ENCODE measurements at regions not wholly inside any gene's neighbourhood (a gene's known extent, or its start where the extent isn't known, plus 50 kb on each side); places are given as distances from the start of the nearest gene placed in this dataset.

- no peak for DNase-seq (ENCODE audit: low read depth in 1 of 2, low spot score in 2 of 2)
- H3K4me2 ChIP-seq (ENCODE audit: insufficient read depth in 1 of 2, low read depth in 2 of 2, low read length in 2 of 2) = no peak overlapping the region
- no peak overlapping the region for H3K14ac ChIP-seq (ENCODE audit: insufficient read length)
- no peak overlapping the region for H3K4me3 ChIP-seq (ENCODE audit: extremely low read depth in 1 of 4, insufficient read depth in 2 of 4, low read depth in 3 of 4, low read length in 4 of 4)
- no peak for FAIRE-seq
- no peak overlapping the region for H3K4ac ChIP-seq (replicated peaks; ENCODE audit: insufficient read length, low read depth, low read length)
- ChIA-PET CTCF (ENCODE audit: partially characterized antibody) (no interaction called here), POLR2A (ENCODE audit: partially characterized antibody) (no interaction called here)
- no peak overlapping the region for H3K18ac ChIP-seq (ENCODE audit: extremely low read depth, low read length)
- peaks cover 0 to 5% of the 10 kb centered on the region in 2 experiments; a peak in 3 of 4 replicates for H3K9me3 ChIP-seq (ENCODE audit: insufficient read depth in 2 of 2, low read depth in 1 of 2, low read length in 1 of 2)
- no peak overlapping the region for H3K9ac ChIP-seq (replicated peaks in 1 of 4; ENCODE audit: extremely low read depth in 1 of 4, low read depth in 3 of 4, low read length in 3 of 4)
- no peak overlapping the region for H2BK5ac ChIP-seq (ENCODE audit: low read depth, low read length)
- no peaks in the 10 kb centered on the region for H3K27me3 ChIP-seq (replicated peaks in 1 of 4; ENCODE audit: control insufficient read depth in 3 of 4, extremely low read depth in 1 of 4, insufficient read depth in 3 of 4, low read length in 3 of 4)
- H3K23ac ChIP-seq (ENCODE audit: insufficient read length) = no peak overlapping the region
- no peaks in the 10 kb centered on the region for H3K4me1 ChIP-seq (replicated peaks in 1 of 4; ENCODE audit: control insufficient read depth in 3 of 4, insufficient read depth in 4 of 4, low read length in 3 of 4)
- no peak overlapping the region for H3K56ac ChIP-seq (replicated peaks; ENCODE audit: insufficient read length, low read depth, low read length)
- H2AFZ ChIP-seq (ENCODE audit: low read length) = no peak overlapping the region
- H2BK15ac ChIP-seq (ENCODE audit: low read length) = no peak overlapping the region
- no peak overlapping the region for H4K5ac ChIP-seq (ENCODE audit: insufficient read length, low read depth, low read length)
- TF ChIP-seq SP1 (IDR thresholded peaks at IDR 0.05; ENCODE audit: low read depth, low read length) (no peak), TAF1 (IDR thresholded peaks at IDR 0.05; ENCODE audit: low read depth, low read length) (no peak), FOSL1 (IDR thresholded peaks at IDR 0.05; ENCODE audit: insufficient read depth, low read depth, low read length) (no peak), CHD2 (IDR thresholded peaks at IDR 0.05; ENCODE audit: low read length) (no peak), CHD1 (IDR thresholded peaks at IDR 0.05; ENCODE audit: low read depth, low read length) (no peak), MAFK (IDR thresholded peaks at IDR 0.05; ENCODE audit: low read depth, low read length) (no peak), TEAD4 (IDR thresholded peaks at IDR 0.05; ENCODE audit: low read depth, low read length) (0 out of 2 replicates have a peak, but pooled peaks have one; percentile 22), POLR2A (IDR thresholded peaks at IDR 0.05; ENCODE audit: control extremely low read depth in 1 of 2, low read depth in 2 of 2, low read length in 2 of 2) (no peak)
- H3K23me2 ChIP-seq (ENCODE audit: low read depth, low read length) = no peaks in the 10 kb centered on the region
- H2AK5ac ChIP-seq (ENCODE audit: low read depth, low read length) = no peak overlapping the region
- no peaks in the 10 kb centered on the region for H4K20me1 ChIP-seq (replicated peaks in 1 of 2; ENCODE audit: control insufficient read depth in 1 of 2, insufficient read depth in 2 of 2, low read length in 2 of 2)
- no peak overlapping the region for H2BK20ac ChIP-seq (ENCODE audit: low read length)
- no peaks in the 10 kb centered on the region for H3K79me2 ChIP-seq (ENCODE audit: control insufficient read depth in 1 of 2, insufficient read depth in 2 of 2, low read length in 2 of 2)
- no peak overlapping the region for H2BK12ac ChIP-seq (ENCODE audit: low read depth, low read length)
- H3K27ac ChIP-seq (ENCODE audit: low read depth, low read length) = no peak overlapping the region
- H4K91ac ChIP-seq (replicated peaks; ENCODE audit: insufficient read length, low read length) = no peak overlapping the region
- WGBS, 2 experiments (ENCODE audit: extremely low coverage in 1 of 2, insufficient coverage in 1 of 2, insufficient read length in 1 of 2, insufficient replicate concordance in 2 of 2, low coverage in 1 of 2, low lambda C conversion rate in 2 of 2, missing lambda C conversion rate in 1 of 2) = 84% methylated on average over 4 of the region's 4 CpGs; no CpG with 5 or more reads in 1 of the 2 experiments
- H3K79me1 ChIP-seq (ENCODE audit: low read depth, low read length) = no peaks in the 10 kb centered on the region
- no peaks in the 10 kb centered on the region for H3K36me3 ChIP-seq (ENCODE audit: control insufficient read depth in 2 of 4, insufficient read depth in 4 of 4, low read length in 3 of 4)
- H4K8ac ChIP-seq (ENCODE audit: extremely low read depth, insufficient read depth, low read length) = no peak overlapping the region
- no peak overlapping the region for H2BK120ac ChIP-seq (replicated peaks; ENCODE audit: low read depth, low read length)
Measured at GRCh38 chr9:32255026-32255425, 129.4 kb upstream of the ACO1 start.
